Upper lobe of left lung (tissue), 4 donors: ENCODE measurements at regions not wholly inside any gene's neighbourhood (a gene's known extent, or its start where the extent isn't known, plus 50 kb on each side); places are given as distances from the start of the nearest gene placed in this dataset.

Experiments used
- CTCF ChIP-seq, 6 experiments: fragments of 450-650 bp in 4 of 6; fragments of 200-600 bp in 2 of 6; sonication (generic) in 2 of 6; IDR thresholded peaks; one replicate each; pipeline ENCODE4 v1.5.1; 2016 to 2019; ENCODE audit warnings: antibody characterized with exemption in 6 of 6
- POLR2AphosphoS5 ChIP-seq, 2 donors: sonication (generic); formaldehyde crosslinking; IDR thresholded peaks; one replicate each; pipeline ENCODE4 v1.5.1; 2017; ENCODE audit warnings: antibody characterized with exemption in 2 of 2

GRCh38 chr1:56073614-56074006 lies 505.8 kb downstream of the PLPP3 start:
- TF ChIP-seq CTCF (IDR thresholded peaks at IDR 0.05) (no peak), POLR2AphosphoS5 (IDR thresholded peaks at IDR 0.05) (no peak)
